ENCODE measurements at regions not wholly inside any gene's neighbourhood (a gene's known extent, or its start where the extent isn't known, plus 50 kb on each side); places are given as distances from the start of the nearest gene placed in this dataset.

GRCh38 chr4:171674781-171675180 lies 138.4 kb upstream of the GALNTL6 start:
- H3K36me3 ChIP-seq, result no peaks in the 10 kb centered on the region
- WGBS (ENCODE audit: insufficient coverage, low coverage, low lambda C conversion rate, missing lambda C conversion rate), result 50% methylated on average over 3 of the region's 11 CpGs
- no peaks in the 10 kb centered on the region for H3K27me3 ChIP-seq
- DNase-seq, result no peak
- ATAC-seq, result no peak
- no peaks in the 10 kb centered on the region for H3K4me1 ChIP-seq
- intact Hi-C loops (cut with DNase I), result no loop called here
- no peak for TF ChIP-seq POLR2A (IDR thresholded peaks at IDR 0.05)
- TF ChIP-seq CTCF (IDR thresholded peaks at IDR 0.05), result no peak
- no peak overlapping the region for H3K27ac ChIP-seq
- H3K4me3 ChIP-seq, result no peak overlapping the region
- H3K9me3 ChIP-seq, result no peaks in the 10 kb centered on the region

GRCh38 chr4:171668403-171668802 lies 144.8 kb upstream of the GALNTL6 start:
- no peak for TF ChIP-seq POLR2A (IDR thresholded peaks at IDR 0.05)
- no peak for TF ChIP-seq CTCF (IDR thresholded peaks at IDR 0.05)
- Histone ChIP-seq H3K9me3 (no peaks in the 10 kb centered on the region), H3K36me3 (no peaks in the 10 kb centered on the region), H3K4me1 (no peaks in the 10 kb centered on the region), H3K27ac (no peak overlapping the region), H3K4me3 (no peak overlapping the region), H3K27me3 (no peaks in the 10 kb centered on the region)
- WGBS (ENCODE audit: insufficient coverage, low coverage, low lambda C conversion rate, missing lambda C conversion rate), result 46% methylated on average over 3 of the region's 3 CpGs
- DNase-seq (no peak), ATAC-seq (no peak)
- intact Hi-C loops (cut with DNase I), result no loop called here

- ATAC-seq, result no peak
- no peak overlapping the region for H3K27ac ChIP-seq
- H3K9me3 ChIP-seq, result no peaks in the 10 kb centered on the region
- H3K27me3 ChIP-seq, result no peaks in the 10 kb centered on the region
- no peak for DNase-seq
- intact Hi-C loops (cut with DNase I), result no loop called here
- no peaks in the 10 kb centered on the region for H3K4me1 ChIP-seq
- no peaks in the 10 kb centered on the region for H3K36me3 ChIP-seq
- H3K4me3 ChIP-seq, result no peak overlapping the region
- TF ChIP-seq POLR2A (IDR thresholded peaks at IDR 0.05) (no peak), CTCF (IDR thresholded peaks at IDR 0.05) (no peak)
These were observed 145.3 kb upstream of the GALNTL6 start for GRCh38 chr4:171667906-171668305.

- Histone ChIP-seq H3K27me3 (no peaks in the 10 kb centered on the region), H3K36me3 (no peaks in the 10 kb centered on the region), H3K27ac (no peak overlapping the region), H3K4me1 (no peaks in the 10 kb centered on the region), H3K9me3 (no peaks in the 10 kb centered on the region), H3K4me3 (no peak overlapping the region)
- ATAC-seq, result peak in 1 of 4 donors; percentile 35
- WGBS (ENCODE audit: insufficient coverage, low coverage, low lambda C conversion rate, missing lambda C conversion rate), result 58% methylated on average over 5 of the region's 6 CpGs
- intact Hi-C loops (cut with DNase I), result loop anchor here in 1 of 2 donors (5.0 kb wide), 1 partner anchor 106 kb away; no protein-coding TSS in a partner anchor
- no peak for TF ChIP-seq POLR2A (IDR thresholded peaks at IDR 0.05)
- TF ChIP-seq CTCF (IDR thresholded peaks at IDR 0.05), result no peak
- no peak for DNase-seq
These were observed 162.1 kb upstream of the GALNTL6 start for GRCh38 chr4:171651071-171651470.

GRCh38 chr4:171650543-171650942 lies 162.7 kb upstream of the GALNTL6 start:
- Histone ChIP-seq H3K27ac (no peak overlapping the region), H3K9me3 (no peaks in the 10 kb centered on the region), H3K27me3 (no peaks in the 10 kb centered on the region), H3K4me3 (no peak overlapping the region), H3K4me1 (no peaks in the 10 kb centered on the region), H3K36me3 (no peaks in the 10 kb centered on the region)
- DNase-seq (no peak), ATAC-seq (peak in 1 of 4 donors; percentile 24)
- intact Hi-C loops (cut with DNase I), result loop anchor here in 1 of 2 donors (5.0 kb wide), 1 partner anchor 107 kb away; no protein-coding TSS in a partner anchor
- WGBS (ENCODE audit: insufficient coverage, low coverage, low lambda C conversion rate, missing lambda C conversion rate), result 20% methylated on average over 1 of the region's 2 CpGs
- TF ChIP-seq CTCF (IDR thresholded peaks at IDR 0.05) (no peak), POLR2A (IDR thresholded peaks at IDR 0.05) (no peak)

All from right lobe of liver (tissue), 6 donors.